HTR-8/SVneo (cell line): ENCODE measurements at regions not wholly inside any gene's neighbourhood (a gene's known extent, or its start where the extent isn't known, plus 50 kb on each side); places are given as distances from the start of the nearest gene placed in this dataset.
A peak's percentile ranks its signal among the peaks of the same experiment; 100 is the strongest.

ENCODE experiments used
- DNase-seq: peaks from one replicate; pipeline ENCODE4 v3.0.0; 2011; ENCODE audit warnings: low spot score, mixed read lengths; ENCODE audit not compliant: insufficient read length
- FAIRE-seq: peaks from 2 replicates; lab custom pipeline; 2011; peaks lifted over from hg19 to GRCh38; lab: Jason Lieb, UNC

DNA sequence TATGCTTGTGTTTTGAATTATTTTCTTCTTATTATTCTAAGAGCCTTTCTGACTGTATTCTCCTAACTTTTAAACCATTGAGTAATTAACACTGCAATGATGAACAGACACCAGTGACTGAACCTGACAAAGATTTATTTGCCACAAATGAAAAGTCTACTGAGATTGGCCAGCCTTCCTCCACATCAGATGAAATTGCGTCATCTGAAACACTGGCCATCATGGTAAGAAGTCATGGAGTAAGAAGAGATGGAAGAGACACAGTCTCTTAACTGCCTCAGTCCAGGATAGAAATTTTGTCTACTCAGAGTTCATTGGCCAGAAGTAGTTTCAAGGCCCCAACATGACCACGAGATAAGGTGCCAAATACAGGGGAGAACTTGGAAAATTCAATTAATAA, 357.8 kb downstream of the BMPER start:
- FAIRE-seq (no peak), DNase-seq (no peak)

DNA sequence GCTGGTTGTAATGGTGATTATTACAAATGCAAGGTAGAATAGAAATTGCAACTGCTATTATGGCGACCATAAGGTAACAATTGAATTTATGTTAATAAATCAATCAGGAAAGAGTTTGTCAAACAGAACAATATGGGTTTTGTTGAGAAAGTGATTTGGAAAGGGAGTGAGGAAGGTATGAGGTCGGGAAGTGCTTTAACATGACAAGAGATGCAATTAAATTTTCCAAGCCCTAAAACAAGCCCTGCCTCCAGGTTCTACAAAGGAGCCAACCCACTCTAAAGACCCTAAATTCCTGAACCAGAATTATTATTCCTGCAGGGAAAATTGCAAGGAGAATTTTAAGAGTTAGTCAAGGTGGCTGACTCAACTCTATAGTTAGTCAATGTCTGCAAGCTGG, 363.7 kb downstream of the BMPER start:
- FAIRE-seq (no peak), DNase-seq (no peak)

DNA sequence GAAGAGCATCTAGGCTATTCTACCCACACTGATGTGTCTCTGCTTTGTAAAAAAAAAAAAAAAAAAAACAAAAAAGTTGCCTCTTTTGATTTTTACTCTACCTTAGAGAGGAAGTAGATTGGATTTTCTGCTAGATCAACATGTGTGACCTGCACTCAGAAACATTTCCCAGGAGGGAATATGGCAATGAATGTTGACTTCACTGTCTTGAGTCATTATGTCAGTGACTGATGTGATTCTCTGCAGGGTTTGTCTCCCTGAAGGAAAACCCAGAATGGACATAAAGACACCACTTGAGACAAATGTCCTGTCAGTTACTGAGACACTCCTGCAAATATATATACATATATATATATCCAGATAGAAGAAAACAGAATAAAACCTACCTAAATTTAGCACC, 370.3 kb downstream of the BMPER start:
- DNase-seq (no peak), FAIRE-seq (no peak)

DNA sequence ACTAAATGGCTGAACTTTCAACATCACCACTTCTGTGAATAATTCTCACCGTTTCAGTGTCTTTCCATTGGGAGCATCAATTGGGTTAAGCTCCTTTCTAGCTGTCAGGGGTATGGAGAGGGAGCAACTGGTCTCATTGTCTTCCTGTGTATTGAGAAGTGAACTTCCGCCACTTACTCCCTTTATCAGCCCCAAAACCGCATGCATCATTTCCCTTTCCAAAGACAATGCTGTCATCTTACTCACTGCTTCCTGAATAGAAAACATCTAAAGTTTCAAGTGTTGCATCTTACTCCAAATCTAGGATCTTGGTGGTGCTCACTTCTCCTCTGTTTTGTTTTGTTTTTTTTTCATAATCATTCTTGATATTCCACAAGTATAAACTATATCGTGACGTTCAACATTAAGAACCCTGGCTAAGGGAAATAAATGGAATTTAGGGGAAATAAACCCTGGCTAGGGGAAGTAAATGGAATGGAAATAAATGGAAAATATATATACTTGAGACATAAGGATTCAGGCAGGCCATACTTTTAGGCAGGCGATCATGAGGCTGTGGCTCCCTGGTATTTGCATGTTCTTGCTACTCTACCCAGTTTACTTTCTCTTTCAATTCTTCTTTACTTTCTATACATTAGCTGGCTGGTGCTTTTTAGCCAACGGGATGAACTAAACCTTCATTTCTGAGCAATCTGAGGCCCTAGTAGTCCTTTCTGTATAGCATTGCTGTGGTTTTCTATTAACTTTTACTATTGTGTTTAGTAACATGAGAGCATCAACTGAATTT, 371.9 kb downstream of the BMPER start:
- DNase-seq (no peak), FAIRE-seq (no peak)

DNA sequence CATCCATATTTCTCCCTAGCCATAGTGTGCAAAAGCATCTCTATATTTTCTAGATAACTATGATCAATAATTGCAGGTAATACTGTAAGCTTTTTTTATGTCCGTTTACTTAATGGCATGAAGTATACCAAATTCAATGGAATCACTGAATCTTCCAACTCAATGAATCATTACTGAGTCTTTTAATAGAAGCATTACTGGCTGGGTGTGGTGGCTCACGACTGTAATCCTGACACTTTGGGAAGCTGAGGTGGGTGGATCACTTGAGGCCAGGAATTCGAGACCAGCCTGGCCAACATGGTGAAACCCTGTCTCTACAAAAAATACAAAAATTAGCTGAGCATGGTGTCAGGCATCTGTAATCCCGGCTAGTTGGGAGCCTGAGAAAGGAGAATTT, 372.5 kb downstream of the BMPER start:
- FAIRE-seq, result no peak
- DNase-seq, result no peak

DNA sequence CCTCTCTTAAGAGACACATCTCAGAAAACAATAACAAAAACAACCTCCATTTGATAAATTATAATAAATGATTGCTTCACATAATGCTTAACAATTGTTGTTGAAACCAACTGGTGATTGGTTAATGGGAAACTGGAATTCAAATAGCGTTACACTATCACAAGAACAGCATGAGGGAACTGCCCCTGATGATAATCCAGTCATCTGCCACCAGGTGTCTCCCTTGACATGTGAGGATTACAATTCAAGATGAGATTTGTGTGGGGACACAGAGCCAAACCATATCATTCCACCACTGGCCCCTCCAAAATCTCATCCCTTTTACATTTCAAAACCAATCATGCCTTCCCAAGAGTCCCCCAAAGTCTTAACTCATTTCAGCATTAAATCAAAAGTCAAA, 375.9 kb downstream of the BMPER start:
- FAIRE-seq (no peak), DNase-seq (no peak)

DNA sequence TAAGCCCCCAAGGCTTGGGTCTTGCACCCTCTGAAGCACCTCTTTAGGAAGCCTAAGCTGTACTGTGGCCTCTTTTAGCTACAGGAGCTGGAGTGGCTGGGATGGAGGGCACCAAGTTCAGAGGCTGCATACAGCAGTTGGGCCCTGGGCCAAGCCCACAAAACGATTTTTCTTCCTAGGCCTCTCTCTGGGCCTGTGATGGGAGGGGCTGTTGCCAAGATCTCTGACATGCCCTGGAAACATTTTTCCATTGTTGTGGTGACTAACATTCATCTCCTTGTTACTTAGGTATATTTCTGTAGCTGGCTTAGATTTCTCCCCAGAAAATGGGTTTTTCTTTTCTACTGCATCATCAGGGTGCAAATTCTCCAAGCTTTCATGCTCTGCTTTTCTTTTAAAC, 375.7 kb upstream of the NPSR1 start:
- DNase-seq (no peak), FAIRE-seq (no peak)

DNA sequence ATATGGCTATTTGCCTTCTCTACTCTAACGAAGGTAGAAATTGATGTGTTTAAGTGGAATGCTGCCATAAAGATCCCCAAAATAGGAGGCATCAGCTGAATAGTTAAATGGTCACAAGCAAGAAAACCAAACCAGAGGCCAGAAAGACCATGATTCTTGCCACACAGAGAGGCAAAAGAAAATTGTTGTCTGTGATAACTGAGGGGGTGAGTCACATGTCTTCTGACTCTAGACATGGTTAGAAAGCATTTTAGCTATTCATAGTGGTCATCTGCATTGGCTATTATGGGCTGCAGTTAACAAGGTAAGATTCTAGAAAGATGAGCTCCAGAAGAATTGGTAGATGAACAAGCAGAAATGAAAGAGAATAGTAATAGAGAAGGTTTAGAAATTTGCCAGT, 361.4 kb upstream of the NPSR1 start:
- DNase-seq (no peak), FAIRE-seq (no peak)

DNA sequence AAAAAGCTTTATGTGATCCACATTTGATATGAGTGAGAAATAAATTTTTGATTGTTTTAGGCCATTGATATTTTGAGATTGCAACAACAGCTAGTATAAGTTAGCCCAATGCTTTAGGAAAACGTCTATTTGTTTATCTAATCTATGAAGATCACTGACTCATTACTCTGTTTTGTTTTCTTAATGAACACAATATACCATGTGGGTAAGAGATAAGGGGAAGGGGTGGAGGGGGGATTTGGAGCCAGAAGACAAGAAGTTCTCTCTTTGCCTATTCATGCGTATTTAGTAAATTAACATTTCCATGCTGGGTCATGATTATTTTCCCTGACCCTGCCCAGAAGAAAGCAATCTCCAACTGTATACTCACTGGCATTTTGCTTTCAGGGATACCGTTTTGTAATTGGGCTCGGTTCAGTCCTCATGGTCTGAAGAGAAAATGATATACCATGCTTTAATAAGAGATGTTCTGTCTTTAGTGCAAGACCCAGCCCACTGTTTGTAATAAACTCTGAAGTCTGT, 359.5 kb upstream of the NPSR1 start:
- no peak for FAIRE-seq
- DNase-seq, result no peak

DNA sequence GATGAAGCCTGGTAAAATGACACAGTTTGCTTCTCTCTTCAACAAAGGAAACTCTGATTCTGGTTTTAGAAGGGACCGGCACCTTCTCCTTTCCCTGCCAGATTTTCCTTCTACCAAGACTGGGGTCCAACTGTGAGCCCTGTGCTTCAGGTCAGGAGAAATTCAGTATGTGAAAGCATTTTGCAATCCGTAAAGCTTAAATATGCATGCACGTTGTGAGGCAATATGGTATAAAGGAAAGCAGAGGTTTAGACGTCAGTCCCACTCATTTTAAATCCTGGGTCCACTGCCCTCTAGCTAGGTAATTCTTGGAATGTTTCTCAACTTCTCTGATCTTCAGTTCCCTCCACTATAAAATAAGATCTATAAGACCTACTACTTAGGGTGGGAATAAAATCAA, 359.0 kb upstream of the NPSR1 start:
- FAIRE-seq (no peak), DNase-seq (no peak)

DNA sequence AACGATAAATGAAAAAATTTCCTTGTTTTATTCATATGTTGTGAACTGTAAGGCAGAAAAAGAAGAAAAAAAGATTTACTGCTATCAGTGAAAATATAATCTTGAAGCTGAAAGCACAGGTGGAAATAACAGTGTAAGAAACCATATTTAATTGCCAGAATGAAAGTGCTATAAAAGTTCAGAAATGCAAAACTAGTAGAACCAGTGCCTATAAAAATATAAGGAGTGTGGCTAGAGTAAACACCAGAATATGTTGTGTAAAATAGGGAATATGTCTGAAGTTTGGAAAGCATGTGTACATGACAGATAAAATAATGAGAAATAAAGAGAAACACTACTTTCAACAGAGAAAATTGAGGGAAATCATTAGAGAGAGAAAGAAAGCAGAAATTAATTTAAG, 350.5 kb upstream of the NPSR1 start:
- DNase-seq (no peak), FAIRE-seq (no peak)

DNA sequence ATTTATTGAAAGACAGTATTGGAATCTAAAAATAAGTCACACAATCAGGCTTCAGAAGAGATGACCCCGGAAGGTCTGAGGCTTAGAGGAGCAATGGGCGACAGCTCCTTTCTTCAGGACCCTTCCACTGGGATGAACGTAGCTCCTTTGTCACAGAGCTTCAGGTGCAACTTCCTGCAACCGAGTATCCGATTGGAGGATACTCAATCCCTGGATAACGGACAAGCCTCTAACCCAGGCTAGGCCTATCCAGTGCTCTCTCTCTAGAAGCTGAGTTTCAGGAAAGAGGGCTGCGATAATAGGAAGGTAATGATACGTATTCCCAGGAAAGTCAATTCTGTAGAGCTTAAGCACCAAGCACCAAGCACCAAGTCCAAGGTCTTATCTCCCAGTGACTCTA, 349.4 kb upstream of the NPSR1 start:
- no peak for FAIRE-seq

DNA sequence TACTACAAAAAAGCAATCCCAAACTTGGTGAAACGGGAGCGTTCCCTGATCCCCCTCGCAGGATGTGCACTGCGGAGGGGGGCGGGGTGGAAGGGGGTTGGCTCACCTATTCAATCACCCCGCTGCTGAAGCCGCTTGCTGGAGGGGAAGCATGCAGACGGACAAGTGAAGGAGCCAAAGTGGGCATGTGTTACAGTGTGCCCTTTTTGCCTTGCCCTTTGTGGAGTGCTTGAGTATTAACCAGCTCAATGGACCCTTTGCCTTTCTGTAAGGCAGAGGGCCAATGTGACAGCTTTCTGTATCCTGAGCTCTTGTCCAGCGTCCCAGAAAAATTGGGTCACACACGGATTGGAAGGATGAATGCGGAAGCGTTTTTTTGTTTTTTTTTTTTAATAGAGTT, 348.9 kb upstream of the NPSR1 start:
- DNase-seq, result no peak
- FAIRE-seq, result no peak

More for the DNA sequence above, 349.4 kb upstream of the NPSR1 start:
- DNase-seq, result no peak

DNA sequence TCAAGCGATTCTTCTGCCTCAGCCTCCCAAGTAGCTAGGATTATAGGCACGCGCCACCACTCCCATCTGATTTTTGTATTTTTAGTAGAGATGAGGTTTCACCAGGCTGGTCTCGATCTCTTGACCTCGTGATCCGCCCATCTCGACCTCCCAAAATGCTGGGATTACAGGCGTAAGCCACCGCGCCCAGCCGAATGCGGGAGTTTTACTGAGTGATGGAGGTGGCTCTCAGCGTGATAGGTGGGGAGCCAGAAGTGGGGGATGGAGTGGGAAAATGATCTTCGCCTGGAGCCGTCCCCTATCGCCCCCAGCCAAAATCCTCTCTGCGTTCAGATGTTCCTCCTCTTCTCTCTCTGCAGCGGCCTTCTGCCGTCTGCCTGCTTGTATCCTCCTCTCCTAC, 348.4 kb upstream of the NPSR1 start:
- no peak for DNase-seq
- no peak for FAIRE-seq

DNA sequence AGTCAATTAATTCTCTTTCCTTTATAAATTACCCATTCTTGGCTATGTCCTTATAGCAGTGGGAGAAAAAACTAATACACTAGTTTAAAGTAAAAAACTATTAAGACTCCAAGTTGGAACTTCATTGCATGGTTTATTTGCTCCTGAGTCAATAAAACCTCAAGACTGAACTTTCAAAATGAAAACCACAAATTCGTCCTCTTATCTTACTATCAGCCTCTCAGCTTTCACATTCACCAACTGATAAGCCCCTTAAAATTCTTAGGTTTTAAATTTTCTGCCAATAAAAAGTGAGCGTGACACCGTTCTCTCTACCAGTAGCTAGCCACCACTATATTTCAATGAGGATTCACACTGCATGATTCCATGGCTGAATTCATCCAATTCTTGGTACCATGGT, 346.4 kb upstream of the NPSR1 start:
- FAIRE-seq (no peak), DNase-seq (no peak)

DNA sequence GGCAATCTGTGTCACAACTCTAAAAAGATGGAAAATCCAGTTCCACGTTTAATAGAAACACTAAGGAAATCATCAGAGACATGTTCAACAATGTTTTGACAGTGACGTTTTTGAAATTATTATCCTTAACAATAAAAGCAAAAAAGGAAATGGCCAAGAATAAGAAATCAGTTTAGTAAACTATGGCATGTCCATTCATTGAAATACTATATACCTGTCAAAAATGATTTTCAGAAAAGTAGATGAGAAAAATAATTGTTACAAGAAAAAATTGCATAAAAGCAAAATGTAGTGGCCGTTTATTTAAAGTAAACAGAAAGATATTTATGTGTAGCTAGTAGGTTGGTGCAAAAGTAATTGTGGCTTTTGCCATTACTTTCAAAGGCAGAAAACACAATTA, 345.4 kb upstream of the NPSR1 start:
- DNase-seq (no peak), FAIRE-seq (no peak)

DNA sequence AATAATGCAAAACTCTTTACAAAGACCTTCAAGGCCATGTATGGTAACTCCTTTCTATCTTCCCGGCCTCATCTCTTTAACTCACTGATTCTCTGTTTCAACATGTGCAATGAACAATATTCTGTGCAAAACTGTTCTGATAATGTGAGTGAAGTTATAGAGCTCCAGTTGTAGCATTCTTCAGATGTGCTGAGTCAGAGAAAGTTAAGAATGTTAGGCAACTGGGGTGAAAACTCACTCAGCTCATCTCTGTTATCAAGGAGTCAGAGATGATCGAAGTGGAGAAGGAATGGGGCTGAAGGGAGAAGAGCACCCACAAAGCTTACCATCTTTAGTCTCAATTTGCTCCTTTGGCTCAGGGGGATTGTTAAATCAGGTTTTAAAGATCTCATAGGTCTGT, 344.7 kb upstream of the NPSR1 start:
- DNase-seq (no peak), FAIRE-seq (no peak)

DNA sequence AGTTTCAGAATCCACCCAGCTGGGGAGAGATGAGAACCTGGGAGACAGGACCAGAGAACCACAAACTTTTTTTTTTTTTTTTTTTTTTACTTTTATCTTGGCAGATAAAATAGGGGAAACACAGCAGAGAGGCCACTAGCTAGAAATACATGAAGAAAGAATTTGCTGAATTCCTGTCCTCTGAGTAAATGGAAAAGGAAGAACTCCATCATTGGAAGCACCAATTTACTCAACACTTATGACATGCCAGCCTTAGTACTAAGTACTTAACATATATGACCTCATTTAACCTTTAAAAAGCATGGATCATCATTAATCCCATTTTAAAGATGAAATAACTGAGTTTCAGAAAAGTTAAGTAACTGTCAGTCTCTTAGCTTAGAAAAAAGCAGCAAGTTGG, 343.0 kb upstream of the NPSR1 start:
- no peak for FAIRE-seq
- peak; percentile 18 for DNase-seq

DNA sequence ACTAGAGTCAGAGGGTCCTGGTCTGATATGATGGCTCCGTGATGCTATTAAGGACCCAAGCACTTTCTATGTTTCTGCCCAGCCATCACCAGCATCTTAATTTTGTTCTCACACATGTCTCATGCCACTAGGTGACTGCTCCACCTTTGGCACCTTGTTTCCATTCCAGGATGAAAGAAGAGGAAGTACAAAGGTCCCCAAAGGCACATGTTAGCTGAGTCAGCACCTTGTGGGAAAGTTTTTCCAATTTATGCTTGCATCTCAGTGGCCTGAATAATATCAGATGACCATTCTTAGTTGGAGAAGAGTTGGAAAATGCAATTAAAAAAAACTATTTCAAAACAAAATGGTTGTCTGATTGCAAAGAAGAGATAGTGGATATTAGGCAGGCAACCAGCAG, 341.0 kb upstream of the NPSR1 start:
- FAIRE-seq (no peak), DNase-seq (no peak)

DNA sequence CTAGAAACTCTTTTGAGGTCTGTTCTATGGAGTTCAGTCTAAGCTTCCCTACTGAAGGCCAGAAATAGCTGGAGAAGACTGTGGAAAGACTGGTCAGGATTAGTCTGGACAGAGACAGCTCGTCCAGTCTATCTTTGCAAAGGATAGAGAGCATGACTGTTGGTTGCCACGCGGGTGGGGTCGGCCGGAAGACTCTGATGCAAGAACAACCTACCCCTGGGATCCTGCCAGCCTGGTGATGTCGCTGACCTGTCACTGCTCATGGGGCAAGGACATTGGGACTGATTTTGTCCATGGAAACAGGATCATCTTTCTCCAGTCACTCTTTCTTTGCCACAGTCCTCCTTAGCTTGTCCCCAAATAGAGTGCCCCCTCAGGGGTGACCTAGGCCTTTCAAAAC, 337.6 kb upstream of the NPSR1 start:
- DNase-seq, result no peak

DNA sequence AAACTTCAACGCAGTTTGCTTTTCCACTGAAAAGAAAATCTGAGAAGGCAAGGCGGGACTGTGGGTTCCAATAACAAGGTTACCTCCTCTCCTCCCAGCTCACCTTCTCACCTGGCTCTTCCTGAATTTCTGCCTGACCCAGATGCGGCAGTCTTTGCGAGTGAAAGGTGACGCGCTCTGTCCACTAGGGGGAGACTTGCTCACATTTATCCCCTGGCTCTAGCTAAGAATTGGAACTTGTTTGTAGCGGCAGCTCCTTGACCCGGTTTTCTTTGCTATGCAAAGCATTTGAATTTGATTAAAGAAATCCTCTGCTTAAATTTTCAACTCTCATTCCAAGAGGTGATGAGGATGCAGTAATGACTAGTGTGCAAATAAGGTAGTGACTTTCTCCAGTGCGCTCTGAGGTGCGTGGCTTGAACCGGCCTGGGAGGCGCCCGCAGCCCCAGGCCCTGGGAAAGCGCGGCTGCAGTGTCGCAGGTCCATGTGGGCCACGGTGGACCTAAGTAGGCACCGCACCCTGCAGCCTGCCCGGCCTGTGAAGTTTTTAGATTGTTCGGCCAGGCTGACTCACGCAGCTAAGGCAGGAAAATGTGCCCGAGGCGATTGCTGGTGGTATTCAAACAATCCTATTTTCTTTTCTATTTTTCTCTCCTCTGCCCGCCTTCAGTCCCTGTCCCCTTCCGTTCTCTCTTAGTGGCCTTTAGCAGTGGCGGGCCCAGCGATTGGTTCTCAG, 336.9 kb upstream of the NPSR1 start:
- DNase-seq (peak; percentile 72), FAIRE-seq (peak; percentile 51)

More for the DNA sequence above, 337.6 kb upstream of the NPSR1 start:
- no peak for FAIRE-seq

DNA sequence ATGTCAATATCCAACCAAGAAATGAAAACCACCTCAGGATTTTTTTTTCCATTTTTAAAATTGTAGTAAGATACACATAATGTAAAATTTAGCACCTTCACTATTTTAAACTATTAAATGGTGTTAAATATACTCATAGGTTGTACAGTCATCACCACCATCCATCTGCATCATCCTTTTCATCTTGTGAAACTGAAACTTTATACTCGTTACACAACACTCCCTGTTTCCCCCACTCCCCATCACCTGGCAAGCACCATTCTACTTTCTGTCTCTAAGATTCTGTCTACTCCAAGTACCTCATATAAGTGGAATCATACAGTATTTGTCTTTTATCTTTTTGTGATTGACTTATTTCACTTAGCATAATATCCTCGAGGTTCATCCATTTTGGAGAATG, 335.2 kb upstream of the NPSR1 start:
- no peak for FAIRE-seq
- DNase-seq, result no peak
